Esophagus squamous epithelium (tissue), 4 donors: ENCODE measurements at regions not wholly inside any gene's neighbourhood (a gene's known extent, or its start where the extent isn't known, plus 50 kb on each side); places are given as distances from the start of the nearest gene placed in this dataset.

Experiments used
- POLR2A ChIP-seq, 4 donors: fragments of 450-650 bp; IDR thresholded peaks; one replicate each; pipeline ENCODE4 v1.6.1; 2017; ENCODE audit warnings: antibody characterized with exemption in 4 of 4, mild to moderate bottlenecking in 4 of 4, moderate library complexity in 3 of 4
- TF ChIP-seq, protein P1 (sequence below), 6 experiments: fragments of 450-650 bp in 4 of 6; fragments of 200-600 bp in 2 of 6; sonication (generic) in 2 of 6; IDR thresholded peaks; one replicate each; pipeline ENCODE4 v1.5.1; 2016 to 2019; ENCODE audit warnings: antibody characterized with exemption in 6 of 6, mild to moderate bottlenecking in 4 of 6, moderate library complexity in 4 of 6

- TF ChIP-seq, protein P1, sequence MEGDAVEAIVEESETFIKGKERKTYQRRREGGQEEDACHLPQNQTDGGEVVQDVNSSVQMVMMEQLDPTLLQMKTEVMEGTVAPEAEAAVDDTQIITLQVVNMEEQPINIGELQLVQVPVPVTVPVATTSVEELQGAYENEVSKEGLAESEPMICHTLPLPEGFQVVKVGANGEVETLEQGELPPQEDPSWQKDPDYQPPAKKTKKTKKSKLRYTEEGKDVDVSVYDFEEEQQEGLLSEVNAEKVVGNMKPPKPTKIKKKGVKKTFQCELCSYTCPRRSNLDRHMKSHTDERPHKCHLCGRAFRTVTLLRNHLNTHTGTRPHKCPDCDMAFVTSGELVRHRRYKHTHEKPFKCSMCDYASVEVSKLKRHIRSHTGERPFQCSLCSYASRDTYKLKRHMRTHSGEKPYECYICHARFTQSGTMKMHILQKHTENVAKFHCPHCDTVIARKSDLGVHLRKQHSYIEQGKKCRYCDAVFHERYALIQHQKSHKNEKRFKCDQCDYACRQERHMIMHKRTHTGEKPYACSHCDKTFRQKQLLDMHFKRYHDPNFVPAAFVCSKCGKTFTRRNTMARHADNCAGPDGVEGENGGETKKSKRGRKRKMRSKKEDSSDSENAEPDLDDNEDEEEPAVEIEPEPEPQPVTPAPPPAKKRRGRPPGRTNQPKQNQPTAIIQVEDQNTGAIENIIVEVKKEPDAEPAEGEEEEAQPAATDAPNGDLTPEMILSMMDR (IDR thresholded peaks at IDR 0.05), result no peak
- TF ChIP-seq POLR2A (IDR thresholded peaks at IDR 0.05), result no peak
Observed at GRCh38 chr6:19519941-19520340, 317.2 kb upstream of the ID4 start.
